Hepatocyte (in vitro differentiated cells): ENCODE measurements at regions not wholly inside any gene's neighbourhood (a gene's known extent, or its start where the extent isn't known, plus 50 kb on each side); places are given as distances from the start of the nearest gene placed in this dataset.

Source experiments
- EZH2 ChIP-seq: fragments of 200-600 bp; sonication (generic); IDR thresholded peaks from 2 replicates; pipeline ENCODE4 v1.6.1; 2016; ENCODE audit warnings: antibody characterized with exemption, mild to moderate bottlenecking, borderline replicate concordance
- TF ChIP-seq, protein P1 (sequence below): fragments of 200-600 bp; sonication (generic); IDR thresholded peaks from 2 replicates; pipeline ENCODE4 v1.5.1; 2016; ENCODE audit warnings: antibody characterized with exemption, mild to moderate bottlenecking; ENCODE audit not compliant: poor library complexity

DNA sequence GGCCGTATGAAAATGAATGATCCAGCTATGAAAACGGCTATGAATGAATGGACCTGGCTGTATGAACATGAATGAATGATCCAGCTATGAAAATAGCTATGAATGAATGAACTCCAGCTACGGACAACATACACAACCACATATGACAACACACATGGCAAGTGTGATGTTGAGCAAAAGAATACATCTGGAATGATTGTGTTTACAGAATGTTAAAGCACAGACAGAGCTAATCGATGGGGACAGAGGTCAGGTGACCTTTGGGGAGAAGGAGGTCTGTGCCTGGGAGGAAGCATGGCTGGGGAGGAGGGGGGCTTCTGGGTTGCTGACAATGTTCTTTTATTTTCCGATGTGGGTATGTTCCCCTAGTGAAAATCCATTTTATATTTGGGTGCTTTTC, 174.0 kb upstream of the WSCD1 start:
- TF ChIP-seq, protein P1, sequence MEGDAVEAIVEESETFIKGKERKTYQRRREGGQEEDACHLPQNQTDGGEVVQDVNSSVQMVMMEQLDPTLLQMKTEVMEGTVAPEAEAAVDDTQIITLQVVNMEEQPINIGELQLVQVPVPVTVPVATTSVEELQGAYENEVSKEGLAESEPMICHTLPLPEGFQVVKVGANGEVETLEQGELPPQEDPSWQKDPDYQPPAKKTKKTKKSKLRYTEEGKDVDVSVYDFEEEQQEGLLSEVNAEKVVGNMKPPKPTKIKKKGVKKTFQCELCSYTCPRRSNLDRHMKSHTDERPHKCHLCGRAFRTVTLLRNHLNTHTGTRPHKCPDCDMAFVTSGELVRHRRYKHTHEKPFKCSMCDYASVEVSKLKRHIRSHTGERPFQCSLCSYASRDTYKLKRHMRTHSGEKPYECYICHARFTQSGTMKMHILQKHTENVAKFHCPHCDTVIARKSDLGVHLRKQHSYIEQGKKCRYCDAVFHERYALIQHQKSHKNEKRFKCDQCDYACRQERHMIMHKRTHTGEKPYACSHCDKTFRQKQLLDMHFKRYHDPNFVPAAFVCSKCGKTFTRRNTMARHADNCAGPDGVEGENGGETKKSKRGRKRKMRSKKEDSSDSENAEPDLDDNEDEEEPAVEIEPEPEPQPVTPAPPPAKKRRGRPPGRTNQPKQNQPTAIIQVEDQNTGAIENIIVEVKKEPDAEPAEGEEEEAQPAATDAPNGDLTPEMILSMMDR: no peak
- TF ChIP-seq EZH2: no peak
